ENCODE measurements at regions not wholly inside any gene's neighbourhood (a gene's known extent, or its start where the extent isn't known, plus 50 kb on each side); places are given as distances from the start of the nearest gene placed in this dataset.
"Not testable (repeated sequence)": the region's sequence is repeated elsewhere in the genome, so short reads cannot be mapped to it uniquely, and the experiment has no call there.

DNA sequence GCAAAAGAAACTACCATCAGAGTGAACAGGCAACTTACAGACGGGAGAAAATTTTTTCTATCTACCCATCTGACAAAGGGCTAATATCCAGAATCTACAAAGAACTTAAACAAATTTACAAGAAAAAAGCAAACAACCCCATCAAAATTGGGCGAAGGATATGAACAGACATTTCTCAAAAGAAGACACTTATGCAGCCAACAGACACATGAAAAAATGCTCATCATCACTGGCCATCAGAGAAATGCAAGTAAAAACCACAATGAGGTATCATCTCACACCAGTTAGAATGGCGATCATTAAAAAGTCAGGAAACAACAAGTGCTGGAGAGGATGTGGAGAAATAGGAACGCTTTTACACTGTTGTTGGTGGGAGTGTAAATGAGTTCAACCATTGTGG, 206.6 kb upstream of the HTR1E start:
- DNase-seq: not testable (repeated sequence)

DNA sequence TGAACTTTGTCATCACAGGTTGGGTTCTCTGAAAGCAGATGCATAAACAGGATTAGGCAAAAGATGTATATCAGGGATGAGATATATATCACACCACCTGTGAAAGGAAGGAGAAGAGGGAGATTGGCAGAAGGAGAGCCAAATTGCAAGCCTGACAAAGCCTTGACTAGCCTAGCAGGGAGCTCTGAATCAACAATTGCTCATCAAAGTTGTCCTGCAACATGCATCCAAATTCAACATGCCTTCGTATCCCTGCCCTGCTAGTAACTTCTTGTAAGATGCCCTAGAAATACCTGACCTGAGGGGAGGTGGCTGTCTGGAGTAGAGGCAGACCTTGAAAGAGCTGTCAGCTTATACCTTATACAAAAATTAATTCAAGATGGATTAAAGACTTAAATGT, 207.1 kb upstream of the HTR1E start:
- DNase-seq: no peak

DNA sequence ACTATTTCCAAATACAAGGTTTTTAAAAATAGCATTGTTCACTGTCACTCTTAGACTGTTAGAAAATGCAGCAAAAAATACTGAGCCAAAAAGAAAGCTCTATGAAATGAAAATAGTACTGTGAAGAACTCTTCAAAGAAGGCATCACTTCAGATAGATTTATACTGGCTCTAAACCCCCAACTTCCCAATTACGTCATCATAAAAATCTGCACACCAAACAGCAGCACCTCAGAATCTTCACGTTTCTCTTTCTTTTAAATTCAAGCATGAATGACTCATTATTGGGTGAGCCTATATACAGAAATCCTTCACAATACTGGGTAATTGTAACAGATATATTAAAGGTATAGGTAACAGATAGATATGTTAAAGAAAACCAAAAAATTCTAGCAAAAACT, 208.4 kb upstream of the HTR1E start:
- no peak for DNase-seq

DNA sequence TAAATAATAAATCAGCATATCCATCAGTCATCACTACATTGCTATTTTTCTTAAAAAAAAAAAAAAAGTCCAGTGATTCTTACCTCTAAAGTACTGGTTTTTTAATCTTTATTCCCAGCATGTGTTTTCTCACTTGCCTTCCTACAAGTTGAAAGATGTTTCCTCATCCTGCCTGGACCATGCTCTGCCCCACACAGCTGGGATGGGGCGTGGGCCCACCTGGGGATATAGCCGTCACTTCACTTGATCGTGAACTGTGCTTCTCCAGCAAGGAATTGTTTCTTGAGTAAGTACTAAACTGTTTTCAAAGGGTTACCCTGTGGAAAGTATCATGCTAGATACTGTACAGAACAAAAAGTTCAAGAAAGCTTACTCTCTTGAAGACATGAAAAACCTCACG, 212.6 kb upstream of the HTR1E start:
- DNase-seq: no peak

DNA sequence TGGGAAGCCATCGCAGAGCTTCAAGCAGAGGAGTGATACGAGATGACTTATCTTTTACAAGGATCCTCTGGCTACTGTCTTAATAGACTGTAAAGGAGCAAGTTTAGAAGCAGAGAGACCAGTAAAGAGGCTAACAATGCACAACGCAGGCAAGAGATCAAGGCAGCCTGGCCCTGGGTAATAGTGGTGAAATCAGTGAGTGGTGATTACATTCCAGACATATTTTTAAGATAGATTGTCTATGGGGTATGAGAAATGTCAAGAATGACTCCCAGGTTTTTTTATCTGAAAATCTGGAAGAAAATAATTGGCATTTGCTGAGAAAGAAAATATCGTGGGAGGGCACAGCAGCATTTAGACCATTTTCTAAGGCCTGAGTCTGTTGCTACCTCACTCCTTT, 213.6 kb upstream of the HTR1E start:
- no peak for DNase-seq

DNA sequence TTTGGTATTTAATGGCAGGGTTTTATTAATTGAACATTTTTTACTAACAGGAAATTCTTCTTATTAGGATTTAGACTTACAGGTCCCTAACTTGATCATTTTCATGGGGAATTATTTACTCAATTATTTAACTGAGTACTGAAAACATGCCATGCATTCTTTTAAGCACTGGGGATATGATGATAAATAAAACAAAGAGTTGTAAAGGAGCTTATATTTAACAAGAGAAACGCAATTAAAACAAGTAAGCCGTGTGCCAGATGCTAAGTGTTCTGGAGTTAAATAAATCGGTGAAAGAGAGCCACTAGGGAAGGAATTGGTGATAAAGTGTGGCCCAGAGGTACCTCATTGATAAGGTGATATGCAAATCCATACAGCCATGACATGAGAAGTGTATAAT, 214.2 kb upstream of the HTR1E start:
- no peak for DNase-seq

DNA sequence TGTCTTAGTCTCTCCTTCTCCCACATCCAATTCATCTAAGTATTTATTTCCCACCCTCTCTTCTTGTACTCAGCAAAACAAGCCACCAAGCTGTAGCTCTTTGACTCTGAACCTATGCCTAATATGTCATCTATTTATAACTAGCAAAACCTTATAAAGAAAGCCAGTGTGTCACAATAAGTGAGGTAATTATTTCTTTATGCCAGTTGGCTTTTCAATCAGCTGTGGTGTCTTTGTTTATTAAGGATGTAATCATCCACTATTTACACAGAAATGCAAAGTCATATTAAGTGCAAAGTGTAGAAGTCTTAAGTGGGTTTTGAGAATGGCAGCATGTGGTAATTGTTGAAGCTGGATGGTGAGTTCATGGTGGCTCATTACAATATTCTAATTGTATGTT, 215.2 kb upstream of the HTR1E start:
- no peak for DNase-seq

DNA sequence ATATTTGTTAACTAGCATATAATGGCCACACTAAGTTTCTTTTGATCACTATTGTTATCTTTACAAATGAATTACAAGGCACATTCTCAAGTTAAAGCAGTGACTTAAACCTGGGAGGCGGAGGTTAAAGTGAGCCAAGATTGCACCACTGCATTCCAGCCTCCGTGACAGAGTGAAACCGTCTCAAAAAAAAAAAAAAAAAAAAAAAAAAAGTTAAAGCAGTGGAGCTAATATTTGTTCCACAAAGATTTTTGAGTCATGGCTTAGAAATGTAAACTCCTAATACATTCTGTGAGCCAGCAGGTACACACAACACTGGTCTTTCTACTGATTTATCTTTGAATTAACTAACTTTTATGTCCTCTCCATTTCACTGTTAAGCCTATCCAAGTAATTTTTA, 221.7 kb upstream of the HTR1E start:
- no peak for DNase-seq

DNA sequence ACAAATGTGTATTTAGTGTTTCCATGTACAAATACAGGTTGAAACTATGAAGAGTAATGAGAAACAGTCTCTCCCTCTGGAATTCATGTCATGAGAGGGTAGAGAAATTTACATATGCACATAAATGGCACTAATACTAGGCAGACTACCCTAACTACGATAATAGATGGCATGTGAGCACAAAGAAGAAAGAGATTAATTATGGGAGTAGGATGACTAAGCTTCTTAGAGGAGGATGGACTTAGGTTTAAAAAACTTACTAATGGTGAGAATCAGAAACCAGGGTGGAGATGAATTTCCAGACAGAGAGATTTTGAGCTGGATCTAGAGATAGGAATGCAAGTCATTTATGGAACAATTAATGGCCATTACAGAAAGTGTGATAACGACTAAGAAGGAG, 225.3 kb upstream of the HTR1E start:
- no peak for DNase-seq

DNA sequence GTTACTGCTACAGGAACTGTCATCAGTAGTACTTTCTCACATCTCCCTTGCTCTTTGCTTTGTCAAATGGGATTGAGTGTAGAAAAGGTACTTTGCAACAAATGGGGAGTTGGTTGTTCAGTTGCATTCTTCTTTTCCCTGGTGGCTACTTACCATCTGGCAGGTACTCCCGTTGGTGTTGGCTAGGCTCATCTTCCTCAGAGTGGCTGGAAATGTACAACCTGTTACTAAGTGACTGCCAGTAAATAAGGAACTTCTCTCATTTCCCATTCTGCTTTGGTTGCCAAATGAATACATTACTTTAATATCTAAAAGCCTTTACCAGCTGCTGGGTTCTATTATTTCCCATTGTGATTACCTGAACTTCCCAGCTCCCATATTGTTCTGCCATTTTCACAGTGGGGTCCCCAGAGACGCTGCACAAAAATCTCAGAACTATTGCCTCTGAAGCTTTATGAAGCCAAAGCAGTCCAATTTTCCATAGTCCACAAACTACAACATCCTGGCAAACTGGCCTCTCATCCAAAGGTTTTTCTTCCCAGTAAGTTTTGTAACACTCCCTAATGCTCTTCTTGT, 229.7 kb upstream of the HTR1E start:
- no peak for DNase-seq

DNA sequence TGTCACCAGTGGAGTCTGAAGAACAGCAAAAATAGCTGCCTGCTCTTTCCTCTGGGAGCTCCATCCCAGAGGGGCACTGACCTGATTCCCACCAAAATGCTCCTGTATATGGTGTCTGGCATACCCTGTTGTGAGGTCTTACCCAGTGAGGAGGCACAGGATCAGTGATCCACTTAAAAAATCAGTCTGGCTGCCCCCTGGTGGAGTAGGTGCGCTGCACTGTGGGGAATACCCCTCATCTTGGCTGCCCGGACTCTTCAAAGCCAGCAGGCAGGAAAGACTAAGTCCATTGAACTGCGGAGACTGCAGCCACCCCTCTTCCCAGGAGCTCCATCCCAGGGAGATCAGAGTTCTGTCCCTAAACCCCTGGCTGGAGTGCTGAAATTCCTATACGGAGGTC, 230.9 kb upstream of the HTR1E start:
- DNase-seq: no peak

DNA sequence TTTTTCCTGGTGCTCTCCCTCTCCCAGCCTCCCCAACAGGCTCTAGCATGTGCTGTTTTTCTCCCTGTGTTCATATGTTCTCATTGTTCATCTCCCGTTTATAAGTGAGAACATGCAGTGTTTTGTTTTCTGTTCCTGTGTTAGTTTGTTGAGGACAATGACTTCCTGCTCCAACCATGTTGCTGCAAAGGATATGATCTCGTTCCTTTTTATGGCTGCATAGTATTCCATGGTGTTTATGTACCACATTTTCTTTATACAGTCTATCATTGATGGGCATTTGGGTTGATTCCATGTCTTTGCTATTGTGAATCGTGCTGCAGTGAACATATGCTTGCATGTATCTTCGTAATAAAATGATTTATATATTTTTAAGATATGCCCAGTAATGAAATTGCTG, 236.1 kb upstream of the HTR1E start:
- DNase-seq: not testable (repeated sequence)

DNA sequence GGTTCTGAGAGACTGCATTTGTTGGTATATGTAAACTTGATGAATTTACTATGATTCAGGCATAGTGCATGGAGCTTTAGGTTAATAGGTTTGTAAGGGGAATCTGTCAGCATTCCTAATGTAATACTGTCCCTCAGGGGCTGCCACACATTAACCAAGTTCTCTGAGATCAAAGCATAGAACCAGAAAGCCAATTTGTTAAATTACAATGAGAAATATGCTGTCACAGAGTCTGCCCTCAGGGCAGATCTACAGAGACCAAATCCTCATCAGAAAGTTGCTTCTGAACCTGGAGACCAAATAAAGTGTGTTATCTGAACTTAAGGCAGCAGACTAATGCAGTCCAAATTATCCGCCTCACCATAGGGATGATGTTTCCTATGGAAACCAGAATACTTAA, 250.8 kb upstream of the HTR1E start:
- DNase-seq: no peak

DNA sequence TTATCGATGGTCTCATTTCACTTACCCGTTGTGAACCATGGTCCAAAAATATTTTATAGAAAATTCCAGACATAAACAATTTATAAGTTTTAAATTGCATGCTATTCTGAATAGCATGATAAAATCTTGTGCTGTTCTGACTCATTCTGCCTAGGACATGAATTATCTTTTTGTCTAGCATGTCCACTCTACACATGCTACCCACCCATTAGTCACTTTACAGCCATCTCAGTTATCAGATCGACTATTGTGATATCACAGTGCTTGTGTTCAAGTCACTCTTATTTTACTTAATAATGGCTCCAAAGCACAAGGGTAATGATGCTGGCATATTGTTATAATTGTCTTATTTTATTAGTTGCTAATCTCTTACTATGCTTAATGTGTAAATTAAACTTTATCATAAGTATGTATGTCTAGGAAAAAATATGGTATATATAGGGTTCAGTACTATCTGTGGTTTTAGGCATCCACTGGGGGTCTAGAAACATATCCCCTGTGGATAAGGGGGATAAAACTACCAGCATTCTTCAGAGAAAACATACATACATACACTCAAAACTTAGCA, 252.0 kb upstream of the HTR1E start:
- no peak for DNase-seq

DNA sequence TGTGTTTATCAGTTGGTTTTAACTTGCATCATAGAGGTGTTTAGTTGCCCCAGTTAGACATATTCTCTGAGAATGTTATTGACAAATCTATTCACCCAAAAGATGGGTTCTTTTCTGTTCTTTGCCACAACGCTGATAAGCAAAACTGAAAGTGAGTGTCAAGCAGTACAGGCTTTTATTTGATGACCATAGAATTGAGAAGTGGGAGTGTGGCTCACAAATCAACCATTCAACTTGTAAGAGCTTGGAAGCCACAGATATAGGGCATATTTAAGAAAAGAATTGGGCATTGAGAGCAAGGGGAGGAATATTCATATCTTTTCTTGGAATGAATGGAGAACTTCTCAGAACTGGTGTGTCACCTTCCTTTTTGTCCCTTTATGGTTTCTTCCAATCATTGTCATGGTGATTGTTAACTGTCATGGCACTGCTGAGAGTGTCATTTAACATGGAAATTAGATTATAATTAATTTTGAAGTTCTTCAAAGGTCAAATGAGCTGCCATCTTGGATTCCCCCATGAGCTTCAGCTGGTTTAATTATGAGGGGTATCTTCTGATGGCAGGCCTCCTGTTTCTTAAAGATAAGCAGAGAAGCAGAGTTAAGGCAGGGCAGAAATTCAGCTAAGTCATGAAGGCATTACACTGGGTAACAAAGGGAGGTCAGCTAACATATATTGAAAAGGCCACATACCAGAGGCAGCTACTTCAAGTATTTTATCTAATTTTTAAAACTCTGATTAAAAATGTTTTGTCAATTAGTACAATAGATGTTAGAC, 254.0 kb upstream of the HTR1E start:
- DNase-seq: no peak

DNA sequence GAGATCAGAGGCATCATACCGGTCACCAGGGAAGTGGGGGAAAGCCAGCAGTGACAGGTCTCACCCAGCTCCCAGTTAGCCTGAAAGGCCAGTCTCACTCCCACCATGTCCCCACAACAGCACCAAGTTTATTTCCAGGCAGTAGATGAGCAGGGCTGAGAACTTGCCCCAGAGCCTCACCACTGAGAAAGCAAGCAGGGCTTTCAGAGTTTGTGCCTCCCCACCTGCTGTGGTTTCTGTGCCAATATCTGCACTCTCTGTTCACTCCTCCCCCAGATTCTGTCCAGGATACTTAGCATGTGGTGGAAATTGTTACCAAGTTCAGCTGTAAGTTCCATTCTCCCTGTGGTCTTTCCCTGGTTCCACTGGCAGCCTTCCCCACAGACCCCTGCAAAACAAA, 255.0 kb upstream of the HTR1E start:
- DNase-seq: no peak

DNA sequence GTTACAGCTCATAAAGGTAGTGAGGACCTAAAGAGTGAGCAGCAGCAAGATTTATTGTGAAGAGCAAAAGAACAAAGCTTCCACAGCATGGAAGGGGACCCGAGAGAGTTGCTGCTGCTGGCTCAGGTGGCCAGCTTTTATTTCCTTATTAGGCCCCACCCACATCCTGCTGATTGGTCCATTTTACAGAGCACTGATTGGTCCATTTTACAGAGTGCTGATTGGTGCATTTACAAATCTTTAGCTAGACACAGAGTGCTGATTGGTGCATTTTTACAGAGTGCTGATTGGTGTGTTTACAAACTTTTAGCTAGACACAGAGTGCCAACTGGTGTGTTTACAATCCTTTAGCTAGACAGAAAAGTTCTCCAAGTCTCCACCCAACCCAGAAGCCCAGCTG, 256.2 kb upstream of the HTR1E start:
- not testable (repeated sequence) for DNase-seq

DNA sequence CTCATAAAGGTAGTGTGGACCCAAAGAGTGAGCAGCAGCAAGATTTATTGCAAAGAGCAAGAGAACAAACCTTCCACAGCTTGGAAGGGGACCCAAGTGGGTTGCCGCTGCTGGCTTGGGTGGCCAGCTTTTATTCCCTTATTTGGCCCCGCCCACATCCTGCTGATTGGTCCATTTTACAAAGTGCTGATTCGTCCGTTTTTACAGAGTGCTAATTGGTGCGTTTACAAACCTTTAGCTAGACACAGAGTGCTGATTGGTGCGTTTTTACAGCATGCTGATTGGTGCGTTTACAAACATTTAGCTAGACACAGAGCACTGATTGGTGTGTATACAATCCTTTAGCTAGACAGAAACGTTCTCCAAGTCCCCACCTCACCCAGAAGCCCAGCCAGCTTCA, 265.2 kb upstream of the HTR1E start:
- DNase-seq: not testable (repeated sequence)

DNA sequence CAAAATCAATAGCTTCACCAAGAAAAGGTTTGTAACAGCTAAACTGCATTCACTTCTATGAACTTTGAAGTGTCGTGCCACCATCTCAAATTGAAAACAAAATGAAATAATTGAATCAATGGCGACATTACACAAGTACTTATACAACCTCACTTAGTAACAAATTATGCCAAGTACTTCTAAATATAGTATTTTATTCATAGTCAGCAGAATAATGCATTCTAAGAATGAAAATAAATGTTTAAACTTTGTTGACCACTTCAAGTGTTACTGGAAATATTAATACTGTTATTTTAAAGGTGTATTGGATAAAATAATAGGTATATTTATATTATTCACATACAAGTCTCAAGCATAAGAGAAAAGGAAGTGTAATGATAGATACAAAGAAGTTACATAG, 280.1 kb upstream of the HTR1E start:
- no peak for DNase-seq

DNA sequence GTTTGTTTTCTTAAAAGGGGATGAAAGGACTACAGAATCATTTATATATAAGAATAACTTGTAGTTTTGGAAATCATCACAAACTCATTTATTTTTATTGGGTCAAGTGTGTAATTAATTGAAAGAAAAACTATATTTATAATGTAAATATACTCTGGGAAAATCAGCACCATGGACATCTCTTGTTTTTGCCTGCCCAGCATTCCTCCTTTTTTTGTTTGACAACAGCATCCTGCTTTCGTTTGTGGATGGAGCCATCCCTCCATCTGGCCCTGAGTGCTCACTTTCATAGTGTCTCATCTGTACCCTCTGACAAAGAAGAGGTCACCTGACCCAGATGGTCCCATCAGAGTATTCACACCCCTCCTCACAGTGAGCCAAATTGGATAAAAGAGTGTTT, 308.2 kb upstream of the HTR1E start:
- DNase-seq: no peak

DNA sequence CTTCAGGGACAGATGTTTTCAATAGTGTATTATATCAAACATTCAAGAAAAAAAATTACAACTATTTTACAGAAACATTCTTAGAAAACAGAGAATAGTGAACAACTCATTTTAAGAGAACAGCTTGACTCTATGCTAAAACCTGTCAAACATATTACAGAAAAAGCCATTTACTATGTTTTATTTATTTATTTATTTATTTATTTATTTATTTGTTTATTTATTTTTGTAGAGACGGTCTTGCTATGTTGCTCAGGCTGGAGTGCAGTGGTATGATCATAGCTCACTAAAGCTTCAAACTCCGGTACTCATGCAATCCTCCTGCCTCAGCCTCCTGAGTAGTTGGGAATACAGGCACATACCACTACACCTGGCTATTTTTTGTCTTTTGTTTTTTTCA, 317.9 kb upstream of the HTR1E start:
- no peak for DNase-seq

DNA sequence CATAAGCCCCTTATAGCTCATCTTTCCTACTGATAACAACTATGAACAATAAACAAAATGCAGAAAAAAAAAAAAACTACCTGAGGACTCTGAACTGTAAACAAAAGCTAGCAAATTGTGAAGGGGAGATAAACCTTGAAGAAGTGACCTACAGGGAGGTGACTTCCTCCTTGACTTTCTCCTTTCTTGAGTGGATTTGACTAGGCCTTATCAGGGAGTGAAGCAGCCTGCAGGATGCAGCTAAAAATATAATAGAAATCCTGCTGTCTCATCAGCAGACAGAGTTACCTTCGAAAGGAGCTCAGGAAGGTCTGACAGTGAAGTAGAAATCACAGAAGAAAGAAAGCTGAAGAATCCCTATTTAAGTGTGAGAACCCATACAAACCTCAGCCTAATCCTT, 322.0 kb upstream of the HTR1E start:
- DNase-seq: no peak

DNA sequence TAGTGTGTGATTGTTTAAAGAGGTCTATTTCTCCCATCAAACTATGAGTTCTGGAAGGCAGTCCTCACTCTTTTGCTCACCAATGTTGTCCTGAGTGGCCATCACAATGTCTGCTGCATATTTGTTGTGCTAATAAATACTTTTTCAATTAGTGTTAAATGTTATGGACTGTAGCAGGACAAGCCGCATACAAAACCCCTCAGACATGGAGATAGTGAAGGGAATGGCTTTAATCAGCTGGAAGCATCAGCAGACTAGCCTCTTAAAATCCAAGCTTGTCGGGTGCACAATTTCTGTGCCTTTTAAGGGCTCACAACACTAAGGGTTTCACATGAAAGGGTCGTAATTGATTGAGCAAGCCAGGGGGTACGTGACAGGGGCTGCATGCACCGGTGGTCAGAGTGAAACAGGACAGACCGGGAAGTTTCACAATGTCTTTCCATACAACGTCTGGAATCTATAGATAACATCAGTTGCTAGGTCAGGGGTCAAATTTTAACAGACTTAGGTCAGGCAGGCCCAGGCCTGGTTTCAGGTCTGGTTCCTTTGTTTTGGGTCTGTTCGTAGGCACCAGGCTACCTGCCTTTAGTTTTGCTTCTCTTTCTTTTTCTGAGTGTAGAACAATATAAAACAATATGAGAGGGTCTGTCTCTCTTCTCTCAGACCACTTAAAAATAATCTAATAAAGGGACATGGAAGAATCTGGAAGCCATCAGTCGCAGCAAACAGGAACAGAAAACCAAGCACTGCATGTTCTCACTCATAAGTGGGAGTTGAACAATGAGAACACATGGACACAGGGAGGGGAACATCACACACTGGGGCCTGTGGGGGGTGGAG, 327.6 kb upstream of the HTR1E start:
- DNase-seq: no peak

DNA sequence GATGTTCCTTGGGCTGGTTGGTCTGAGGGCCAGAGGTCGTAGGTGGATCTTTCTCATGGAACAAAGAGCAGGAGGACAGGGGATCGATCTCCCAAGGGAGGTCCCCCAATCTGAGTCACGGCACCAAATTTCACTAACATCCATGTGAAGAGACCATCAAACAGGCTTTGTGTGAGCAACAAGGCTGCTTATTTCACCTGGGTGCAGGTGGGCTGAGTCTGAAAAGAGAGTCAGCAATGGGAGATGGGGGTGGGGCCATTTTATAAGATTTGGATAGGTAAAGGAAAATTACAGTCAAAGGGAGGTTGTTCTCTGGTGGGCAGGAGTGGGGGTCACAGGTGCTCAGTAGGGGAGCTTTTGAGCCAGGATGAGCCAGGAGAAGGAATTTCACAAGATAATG, 334.0 kb upstream of the HTR1E start:
- DNase-seq: not testable (repeated sequence)
